BLaER1 treated with 17β-estradiol and CSF1 and Interleukin-3, amounts not matched to agents 10 nM and 100 nM (cell line): ENCODE measurements at regions not wholly inside any gene's neighbourhood (a gene's known extent, or its start where the extent isn't known, plus 50 kb on each side); places are given as distances from the start of the nearest gene placed in this dataset.

Source experiments
- H3K27ac ChIP-seq, 11 experiments: shearing (Covaris generic); formaldehyde crosslinking; 2 replicates each; pipeline ENCODE4 v1.8.1; 2022
- H3K27me3 ChIP-seq, 11 experiments: shearing (Covaris generic); formaldehyde crosslinking; 2 replicates each; pipeline ENCODE4 v1.8.1; 2022
- H3K36me3 ChIP-seq, 11 experiments: shearing (Covaris generic); formaldehyde crosslinking; 2 replicates each; pipeline ENCODE4 v1.8.1; 2022
- H3K4me1 ChIP-seq, 10 experiments: shearing (Covaris generic); formaldehyde crosslinking; 2 replicates each; pipeline ENCODE4 v1.8.1; 2022
- H3K4me2 ChIP-seq, 11 experiments: shearing (Covaris generic); formaldehyde crosslinking; 2 replicates each; pipeline ENCODE4 v1.8.1; 2022
- H3K4me3 ChIP-seq, 10 experiments: shearing (Covaris generic); formaldehyde crosslinking; 2 replicates each; pipeline ENCODE4 v1.8.1; 2022
- H3K9ac ChIP-seq, 11 experiments: shearing (Covaris generic); formaldehyde crosslinking; 2 replicates each; pipeline ENCODE4 v1.8.1; 2022
- H3K9me3 ChIP-seq, 11 experiments: shearing (Covaris generic); formaldehyde crosslinking; replicated peaks in 1 of 11; 2 replicates each; pipeline ENCODE4 v1.8.1; 2022
- H4K20me1 ChIP-seq, 11 experiments: shearing (Covaris generic); formaldehyde crosslinking; 2 replicates each; pipeline ENCODE4 v1.8.1; 2022
- Cebpa-rat ChIP-seq, 11 experiments: shearing (Covaris generic); IDR thresholded peaks; 2 replicates each; pipeline ENCODE4 v1.8.1; 2022

GRCh38 chr15:81069909-81070308, 64.2 kb upstream of the CFAP161 start:
- peaks cover 0 to 8% (median 0%) of the 10 kb centered on the region in 10 experiments; a peak in 1 of 20 replicates for H3K4me1 ChIP-seq
- no peaks in the 10 kb centered on the region for H3K36me3 ChIP-seq
- H3K9me3 ChIP-seq = peaks cover 0 to 4% (median 0%) of the 10 kb centered on the region in 11 experiments; a peak in 2 of 22 replicates
- no peaks in the 10 kb centered on the region for H3K27me3 ChIP-seq
- H3K27ac ChIP-seq = no peak overlapping the region
- no peak overlapping the region for H3K9ac ChIP-seq
- TF ChIP-seq Cebpa-rat (IDR thresholded peaks at IDR 0.05) = no peak
- H3K4me2 ChIP-seq = no peak overlapping the region
- H3K4me3 ChIP-seq = no peak overlapping the region
- no peaks in the 10 kb centered on the region for H4K20me1 ChIP-seq

- Histone ChIP-seq H3K9ac (no peak overlapping the region), H3K4me1 (peaks cover 0 to 8% (median 0%) of the 10 kb centered on the region in 10 experiments; a peak in 1 of 20 replicates), H3K27ac (no peak overlapping the region), H3K4me3 (no peak overlapping the region), H3K9me3 (peaks cover 0 to 4% (median 0%) of the 10 kb centered on the region in 11 experiments; a peak in 2 of 22 replicates), H3K36me3 (no peaks in the 10 kb centered on the region), H3K4me2 (peak overlapping the region in 1 of 11 experiments; percentile 17; a peak in 1 of 22 replicates), H4K20me1 (no peaks in the 10 kb centered on the region), H3K27me3 (no peaks in the 10 kb centered on the region)
- TF ChIP-seq Cebpa-rat (IDR thresholded peaks at IDR 0.05) = no peak
Observed at GRCh38 chr15:81071120-81071519, 63.0 kb upstream of the CFAP161 start.

- no peak overlapping the region for H3K4me3 ChIP-seq
- no peak for TF ChIP-seq Cebpa-rat (IDR thresholded peaks at IDR 0.05)
- peaks cover 0 to 4% (median 0%) of the 10 kb centered on the region in 11 experiments; a peak in 3 of 22 replicates for H3K9me3 ChIP-seq
- no peak overlapping the region for H3K4me2 ChIP-seq
- H3K36me3 ChIP-seq = no peaks in the 10 kb centered on the region
- H3K27ac ChIP-seq = no peak overlapping the region
- peaks cover 0 to 8% (median 0%) of the 10 kb centered on the region in 10 experiments; a peak in 1 of 20 replicates for H3K4me1 ChIP-seq
- H3K9ac ChIP-seq = no peak overlapping the region
- H3K27me3 ChIP-seq = no peaks in the 10 kb centered on the region
- H4K20me1 ChIP-seq = no peaks in the 10 kb centered on the region
Observed at GRCh38 chr15:81071705-81072104, 62.4 kb upstream of the CFAP161 start.

- no peaks in the 10 kb centered on the region for H4K20me1 ChIP-seq
- H3K9me3 ChIP-seq = peaks cover 0 to 9% (median 4%) of the 10 kb centered on the region in 11 experiments; a peak in 6 of 22 replicates
- H3K4me1 ChIP-seq = peaks cover 0 to 8% (median 0%) of the 10 kb centered on the region in 10 experiments; a peak in 1 of 20 replicates
- TF ChIP-seq Cebpa-rat (IDR thresholded peaks at IDR 0.05) = no peak
- H3K27ac ChIP-seq = no peak overlapping the region
- H3K9ac ChIP-seq = no peak overlapping the region
- H3K4me2 ChIP-seq = no peak overlapping the region
- H3K36me3 ChIP-seq = no peaks in the 10 kb centered on the region
- H3K4me3 ChIP-seq = no peak overlapping the region
- no peaks in the 10 kb centered on the region for H3K27me3 ChIP-seq
Observed at GRCh38 chr15:81072551-81072950, 61.5 kb upstream of the CFAP161 start.

GRCh38 chr15:81073801-81074200, 60.3 kb upstream of the CFAP161 start:
- H3K36me3 ChIP-seq = no peaks in the 10 kb centered on the region
- no peaks in the 10 kb centered on the region for H4K20me1 ChIP-seq
- H3K9ac ChIP-seq = no peak overlapping the region
- no peak for TF ChIP-seq Cebpa-rat (IDR thresholded peaks at IDR 0.05)
- peaks cover 0 to 8% (median 0%) of the 10 kb centered on the region in 10 experiments; a peak in 1 of 20 replicates for H3K4me1 ChIP-seq
- no peaks in the 10 kb centered on the region for H3K27me3 ChIP-seq
- H3K9me3 ChIP-seq = peaks cover 0 to 11% (median 4%) of the 10 kb centered on the region in 11 experiments; a peak in 6 of 22 replicates
- no peak overlapping the region for H3K4me3 ChIP-seq
- no peak overlapping the region for H3K27ac ChIP-seq
- peak overlapping the region in 1 of 11 experiments; percentile 11; a peak in 1 of 22 replicates for H3K4me2 ChIP-seq

GRCh38 chr15:81074773-81075172, 59.3 kb upstream of the CFAP161 start:
- Histone ChIP-seq H4K20me1 (no peaks in the 10 kb centered on the region), H3K4me1 (peaks cover 0 to 8% (median 0%) of the 10 kb centered on the region in 10 experiments; a peak in 1 of 20 replicates), H3K27me3 (no peaks in the 10 kb centered on the region), H3K9me3 (peaks cover 0 to 11% (median 4%) of the 10 kb centered on the region in 11 experiments; a peak in 7 of 22 replicates), H3K4me3 (no peak overlapping the region), H3K27ac (no peak overlapping the region), H3K9ac (no peak overlapping the region), H3K4me2 (no peak overlapping the region), H3K36me3 (no peaks in the 10 kb centered on the region)
- no peak for TF ChIP-seq Cebpa-rat (IDR thresholded peaks at IDR 0.05)

- H3K27ac ChIP-seq = no peak overlapping the region
- no peak overlapping the region for H3K9ac ChIP-seq
- no peaks in the 10 kb centered on the region for H3K27me3 ChIP-seq
- H3K9me3 ChIP-seq = peaks cover 0 to 11% (median 4%) of the 10 kb centered on the region in 11 experiments; a peak in 7 of 22 replicates
- H3K4me1 ChIP-seq = peaks cover 0 to 8% (median 0%) of the 10 kb centered on the region in 10 experiments; a peak in 1 of 20 replicates
- H3K4me3 ChIP-seq = no peak overlapping the region
- no peak for TF ChIP-seq Cebpa-rat (IDR thresholded peaks at IDR 0.05)
- H4K20me1 ChIP-seq = no peaks in the 10 kb centered on the region
- no peaks in the 10 kb centered on the region for H3K36me3 ChIP-seq
- H3K4me2 ChIP-seq = no peak overlapping the region
Observed at GRCh38 chr15:81075272-81075671, 58.8 kb upstream of the CFAP161 start.

- no peak for TF ChIP-seq Cebpa-rat (IDR thresholded peaks at IDR 0.05)
- no peak overlapping the region for H3K4me3 ChIP-seq
- H3K27ac ChIP-seq = no peak overlapping the region
- H3K4me2 ChIP-seq = no peak overlapping the region
- peaks cover 0 to 11% (median 4%) of the 10 kb centered on the region in 11 experiments; a peak in 5 of 22 replicates for H3K9me3 ChIP-seq
- H3K36me3 ChIP-seq = no peaks in the 10 kb centered on the region
- H4K20me1 ChIP-seq = no peaks in the 10 kb centered on the region
- no peak overlapping the region for H3K9ac ChIP-seq
- no peaks in the 10 kb centered on the region for H3K27me3 ChIP-seq
- peaks cover 0 to 16% (median 0%) of the 10 kb centered on the region in 10 experiments; a peak in 6 of 20 replicates for H3K4me1 ChIP-seq
Observed at GRCh38 chr15:81080996-81081395, 53.1 kb upstream of the CFAP161 start.

GRCh38 chr15:81083201-81083600, 50.9 kb upstream of the CFAP161 start:
- Histone ChIP-seq H4K20me1 (no peaks in the 10 kb centered on the region), H3K4me2 (0 out of 22 replicates have a peak overlapping the region, but pooled peaks of 1 of the 11 experiments have one; percentile 13), H3K27me3 (no peaks in the 10 kb centered on the region), H3K4me3 (no peak overlapping the region), H3K9me3 (no peaks in the 10 kb centered on the region; a peak in 1 of 22 replicates), H3K9ac (no peak overlapping the region), H3K4me1 (peaks cover 0 to 17% (median 0%) of the 10 kb centered on the region in 10 experiments; a peak in 6 of 20 replicates), H3K27ac (no peak overlapping the region), H3K36me3 (no peaks in the 10 kb centered on the region)
- no peak for TF ChIP-seq Cebpa-rat (IDR thresholded peaks at IDR 0.05)
